GM23248 (cell line): ENCODE measurements at regions not wholly inside any gene's neighbourhood (a gene's known extent, or its start where the extent isn't known, plus 50 kb on each side); places are given as distances from the start of the nearest gene placed in this dataset.

Experiments
- DNase-seq: peaks from one replicate; pipeline ENCODE4 v3.0.0-alpha.2; 2015
- H2AFZ ChIP-seq: fragments of 200-600 bp; sonication (generic); 2 replicates; pipeline ENCODE4 v1.6.1; 2016; ENCODE audit warnings: antibody characterized with exemption
- H3F3A ChIP-seq: fragments of 200-600 bp; sonication (generic); 2 replicates; pipeline ENCODE4 v1.6.1; 2016; ENCODE audit warnings: mild to moderate bottlenecking, antibody characterized with exemption, mixed run types; ENCODE audit not compliant: insufficient read depth
- H3K27ac ChIP-seq: fragments of 200-600 bp; sonication (generic); 2 replicates; pipeline ENCODE4 v1.5.1; 2016; ENCODE audit warnings: mild to moderate bottlenecking
- H3K27me3 ChIP-seq: fragments of 200-600 bp; sonication (generic); replicated peaks from 2 replicates; pipeline ENCODE4 v1.6.1; 2016; ENCODE audit warnings: mild to moderate bottlenecking; ENCODE audit not compliant: insufficient read depth
- H3K36me3 ChIP-seq: fragments of 200-600 bp; sonication (generic); 2 replicates; pipeline ENCODE4 v1.6.1; 2016; ENCODE audit warnings: low read depth, mild to moderate bottlenecking
- H3K4me1 ChIP-seq: fragments of 200-600 bp; sonication (generic); 2 replicates; pipeline ENCODE4 v1.6.1; 2016; ENCODE audit warnings: mild to moderate bottlenecking; ENCODE audit not compliant: insufficient read depth
- H3K4me2 ChIP-seq: fragments of 200-600 bp; sonication (generic); one replicate; pipeline ENCODE4 v1.6.1; 2016; ENCODE audit warnings: mild to moderate bottlenecking; ENCODE audit not compliant: unreplicated experiment
- H3K4me3 ChIP-seq: fragments of 200-600 bp; sonication (generic); 2 replicates; pipeline ENCODE4 v1.5.1; 2016; ENCODE audit warnings: mild to moderate bottlenecking
- H3K79me2 ChIP-seq: fragments of 200-600 bp; sonication (generic); 2 replicates; pipeline ENCODE4 v1.6.1; 2016; ENCODE audit warnings: mild to moderate bottlenecking; ENCODE audit not compliant: insufficient read depth
- H3K9ac ChIP-seq: fragments of 200-600 bp; sonication (generic); 2 replicates; pipeline ENCODE4 v1.6.1; 2016; ENCODE audit warnings: mild to moderate bottlenecking
- H3K9me2 ChIP-seq: fragments of 200-600 bp; sonication (generic); 2 replicates; pipeline ENCODE4 v1.6.1; 2016; ENCODE audit warnings: mixed run types, mild to moderate bottlenecking, moderate library complexity; ENCODE audit not compliant: insufficient read depth
- H3K9me3 ChIP-seq: fragments of 200-600 bp; sonication (generic); one replicate; pipeline ENCODE4 v1.6.1; 2017; ENCODE audit warnings: low read depth
- H4K20me1 ChIP-seq: fragments of 200-600 bp; sonication (generic); 2 replicates; pipeline ENCODE4 v1.6.0; 2016; ENCODE audit not compliant: insufficient read depth
- EZH2 ChIP-seq: fragments of 200-600 bp; sonication (generic); IDR thresholded peaks from 2 replicates; pipeline ENCODE4 v1.6.1; 2018; ENCODE audit warnings: antibody characterized with exemption, mild to moderate bottlenecking; ENCODE audit not compliant: insufficient read depth, poor library complexity, severe bottlenecking
- EZH2phosphoT487 ChIP-seq: fragments of 200-600 bp; sonication (generic); IDR thresholded peaks from 2 replicates; pipeline ENCODE4 v1.6.1; 2018; ENCODE audit warnings: antibody characterized with exemption, moderate library complexity, mild to moderate bottlenecking, low read depth; ENCODE audit not compliant: insufficient read depth
- WGBS, 2 experiments: methylation state at CpG; one replicate each; pipeline ENCODE4 v1.1.6; 2015 to 2017; ENCODE audit warnings: low lambda C conversion rate in 2 of 2, low coverage in 1 of 2; ENCODE audit errors: missing lambda C conversion rate in 2 of 2; 5-methylcytosine and 5-hydroxymethylcytosine counted together
- in situ Hi-C: fragments of 300-500 bp; cut with MboI; formaldehyde crosslinking; loops from 2 replicates; pipeline ENCODE4 v1.15.0; 2020

GRCh38 chr1:78387871-78388270 is 102.9 kb upstream of the PTGFR start:
- Histone ChIP-seq H3K4me3 (no peak overlapping the region), H3K9ac (no peak overlapping the region), H3F3A (0 out of 2 replicates have a peak, but pooled peaks cover 7% of the 10 kb centered on the region), H3K4me2 (no peak overlapping the region), H4K20me1 (no peaks in the 10 kb centered on the region), H3K79me2 (no peaks in the 10 kb centered on the region), H3K27me3 (0 out of 2 replicates have a peak, but pooled peaks cover 6% of the 10 kb centered on the region), H3K4me1 (no peaks in the 10 kb centered on the region), H3K9me3 (no peaks in the 10 kb centered on the region), H3K9me2 (no peaks in the 10 kb centered on the region), H2AFZ (no peak overlapping the region), H3K27ac (no peak overlapping the region), H3K36me3 (no peaks in the 10 kb centered on the region)
- in situ Hi-C loops: no loop called here
- no peak for TF ChIP-seq EZH2phosphoT487
- no peak for TF ChIP-seq EZH2
- peak; percentile 23 for DNase-seq
- 32 to 36% methylated on average over 1 of the region's 1 CpG for WGBS, 2 experiments

- H3K9ac ChIP-seq: no peak overlapping the region
- in situ Hi-C loops: no loop called here
- H4K20me1 ChIP-seq: no peaks in the 10 kb centered on the region
- TF ChIP-seq EZH2 (no peak), EZH2phosphoT487 (no peak)
- H3K4me3 ChIP-seq: no peak overlapping the region
- no peaks in the 10 kb centered on the region for H3K4me1 ChIP-seq
- no peaks in the 10 kb centered on the region for H3K9me2 ChIP-seq
- 0 out of 2 replicates have a peak, but pooled peaks cover 6% of the 10 kb centered on the region for H3K27me3 ChIP-seq
- H3F3A ChIP-seq: 0 out of 2 replicates have a peak, but pooled peaks cover 7% of the 10 kb centered on the region
- no peak overlapping the region for H3K27ac ChIP-seq
- H3K36me3 ChIP-seq: no peaks in the 10 kb centered on the region
- no peak overlapping the region for H3K4me2 ChIP-seq
- H2AFZ ChIP-seq: no peak overlapping the region
- H3K9me3 ChIP-seq: no peaks in the 10 kb centered on the region
- peak; percentile 3 for DNase-seq
- H3K79me2 ChIP-seq: no peaks in the 10 kb centered on the region
These were observed 102.5 kb upstream of the PTGFR start for GRCh38 chr1:78388275-78388674.

- Histone ChIP-seq H3K9ac (no peak overlapping the region), H3K9me2 (no peaks in the 10 kb centered on the region), H3K27me3 (no peaks in the 10 kb centered on the region), H3K36me3 (no peaks in the 10 kb centered on the region), H4K20me1 (no peaks in the 10 kb centered on the region), H3K9me3 (peaks cover 3% of the 10 kb centered on the region), H3K27ac (no peak overlapping the region), H3K4me3 (no peak overlapping the region), H3K79me2 (no peaks in the 10 kb centered on the region), H3K4me2 (no peak overlapping the region), H2AFZ (no peak overlapping the region), H3K4me1 (no peaks in the 10 kb centered on the region), H3F3A (no peaks in the 10 kb centered on the region)
- WGBS, 2 experiments: 92 to 93% methylated on average over 2 of the region's 2 CpGs
- no peak for TF ChIP-seq EZH2phosphoT487
- no peak for TF ChIP-seq EZH2
- in situ Hi-C loops: no loop called here
- no peak for DNase-seq
These were observed 89.6 kb upstream of the PTGFR start for GRCh38 chr1:78401148-78401547.

GRCh38 chr1:78408192-78408591 is 82.6 kb upstream of the PTGFR start:
- no peaks in the 10 kb centered on the region for H3K36me3 ChIP-seq
- H3F3A ChIP-seq: no peaks in the 10 kb centered on the region
- peak; percentile 12 for DNase-seq
- in situ Hi-C loops: no loop called here
- no peaks in the 10 kb centered on the region for H3K27me3 ChIP-seq
- no peak overlapping the region for H3K9ac ChIP-seq
- no peak overlapping the region for H2AFZ ChIP-seq
- peaks cover 6% of the 10 kb centered on the region; the same call in 1 of the 2 replicates for H3K4me1 ChIP-seq
- TF ChIP-seq EZH2: no peak
- TF ChIP-seq EZH2phosphoT487: no peak
- H4K20me1 ChIP-seq: no peaks in the 10 kb centered on the region
- H3K27ac ChIP-seq: no peak overlapping the region
- H3K79me2 ChIP-seq: no peaks in the 10 kb centered on the region
- H3K4me3 ChIP-seq: no peak overlapping the region
- H3K9me2 ChIP-seq: no peaks in the 10 kb centered on the region
- peaks cover 6% of the 10 kb centered on the region for H3K9me3 ChIP-seq
- 22 to 34% methylated on average over 1 of the region's 1 CpG for WGBS, 2 experiments
- no peak overlapping the region for H3K4me2 ChIP-seq

GRCh38 chr1:78408810-78409209 is 82.0 kb upstream of the PTGFR start:
- no peaks in the 10 kb centered on the region for H3K36me3 ChIP-seq
- peak; percentile 79 for DNase-seq

More at GRCh38 chr1:78408810-78409209, 82.0 kb upstream of the PTGFR start:
- Histone ChIP-seq H3K4me1 (peaks cover 6% of the 10 kb centered on the region; the same call in 1 of the 2 replicates), H3K9me3 (peaks cover 6% of the 10 kb centered on the region), H3K9me2 (no peaks in the 10 kb centered on the region), H3K9ac (no peak overlapping the region), H3K27me3 (no peaks in the 10 kb centered on the region), H3K4me3 (no peak overlapping the region), H3F3A (no peaks in the 10 kb centered on the region), H3K27ac (no peak overlapping the region), H3K79me2 (no peaks in the 10 kb centered on the region), H2AFZ (no peak overlapping the region), H4K20me1 (no peaks in the 10 kb centered on the region), H3K4me2 (no peak overlapping the region)
- TF ChIP-seq EZH2 (no peak), EZH2phosphoT487 (no peak)
- WGBS, 2 experiments: 8 to 13% methylated on average over 2 of the region's 2 CpGs
- in situ Hi-C loops: no loop called here
